ENCODE measurements at regions not wholly inside any gene's neighbourhood (a gene's known extent, or its start where the extent isn't known, plus 50 kb on each side); places are given as distances from the start of the nearest gene placed in this dataset.
"Not testable (repeated sequence)": the region's sequence is repeated elsewhere in the genome, so short reads cannot be mapped to it uniquely, and the experiment has no call there.

GRCh38 chrX:46202733-46203514 lies 342.3 kb downstream of the ZNF674 start:
- no peak overlapping the region for H3K4me3 ChIP-seq (ENCODE audit: control insufficient read depth, low read depth, low read length)
- no peak for DNase-seq (ENCODE audit: low read depth)
- no peak for TF ChIP-seq CTCF (IDR thresholded peaks at IDR 0.05; ENCODE audit: control insufficient read depth, insufficient read depth, low read depth, low read length, missing control alignments)

- no peak for DNase-seq (ENCODE audit: low read depth)
- no peak overlapping the region for H3K4me3 ChIP-seq (ENCODE audit: control insufficient read depth, low read depth, low read length)
- TF ChIP-seq CTCF (IDR thresholded peaks at IDR 0.05; ENCODE audit: control insufficient read depth, insufficient read depth, low read depth, low read length, missing control alignments): no peak
These were observed 344.8 kb downstream of the ZNF674 start for GRCh38 chrX:46200413-46200812.

GRCh38 chrX:46198858-46199257 lies 346.4 kb downstream of the ZNF674 start:
- TF ChIP-seq CTCF (IDR thresholded peaks at IDR 0.05; ENCODE audit: control insufficient read depth, insufficient read depth, low read depth, low read length, missing control alignments): no peak

GRCh38 chrX:46186811-46187106 lies 358.5 kb downstream of the ZNF674 start:
- not testable (repeated sequence) for H3K4me3 ChIP-seq (ENCODE audit: control insufficient read depth, low read depth, low read length)

More at GRCh38 chrX:46198858-46199257, 346.4 kb downstream of the ZNF674 start:
- H3K4me3 ChIP-seq (ENCODE audit: control insufficient read depth, low read depth, low read length): no peak overlapping the region
- DNase-seq (ENCODE audit: low read depth): no peak

GRCh38 chrX:46185923-46186810 lies 359.1 kb downstream of the ZNF674 start:
- TF ChIP-seq CTCF (IDR thresholded peaks at IDR 0.05; ENCODE audit: control insufficient read depth, insufficient read depth, low read depth, low read length, missing control alignments): no peak
- H3K4me3 ChIP-seq (ENCODE audit: control insufficient read depth, low read depth, low read length): no peak overlapping the region
- no peak for DNase-seq (ENCODE audit: low read depth)

More at GRCh38 chrX:46186811-46187106, 358.5 kb downstream of the ZNF674 start:
- not testable (repeated sequence) for DNase-seq (ENCODE audit: low read depth)

GRCh38 chrX:46184749-46185148 lies 360.5 kb downstream of the ZNF674 start:
- no peak for TF ChIP-seq CTCF (IDR thresholded peaks at IDR 0.05; ENCODE audit: control insufficient read depth, insufficient read depth, low read depth, low read length, missing control alignments)
- H3K4me3 ChIP-seq (ENCODE audit: control insufficient read depth, low read depth, low read length): no peak overlapping the region
- no peak for DNase-seq (ENCODE audit: low read depth)

- peak; percentile 91 for DNase-seq (ENCODE audit: low read depth)
- no peak for TF ChIP-seq CTCF (IDR thresholded peaks at IDR 0.05; ENCODE audit: control insufficient read depth, insufficient read depth, low read depth, low read length, missing control alignments)
- no peak overlapping the region for H3K4me3 ChIP-seq (ENCODE audit: control insufficient read depth, low read depth, low read length)
These were observed 364.9 kb downstream of the ZNF674 start for GRCh38 chrX:46180258-46180687.

Data from AG09309 (cell line).